ENCODE measurements at regions not wholly inside any gene's neighbourhood (a gene's known extent, or its start where the extent isn't known, plus 50 kb on each side); places are given as distances from the start of the nearest gene placed in this dataset.

- Mint-ChIP-seq H3K9me3 (ENCODE audit: unreplicated experiment) (no peaks in the 10 kb centered on the region), H3K27ac (ENCODE audit: unreplicated experiment) (no peak overlapping the region), H3K4me1 (ENCODE audit: unreplicated experiment) (no peaks in the 10 kb centered on the region), H3K4me3 (ENCODE audit: unreplicated experiment) (no peak overlapping the region), H3K36me3 (ENCODE audit: low read depth, unreplicated experiment) (peaks cover 5% of the 10 kb centered on the region), H3K27me3 (ENCODE audit: unreplicated experiment) (peaks cover 3% of the 10 kb centered on the region)
- no peak for TF ChIP-seq CTCF (IDR thresholded peaks at IDR 0.05; ENCODE audit: unreplicated experiment)
- no peak for DNase-seq (ENCODE audit: low spot score)
Observed at GRCh38 chr16:86681031-86681756, 102.8 kb downstream of the FOXL1 start.

GRCh38 chr16:86681757-86682106 is 103.4 kb downstream of the FOXL1 start:
- DNase-seq (ENCODE audit: low spot score) = no peak
- Mint-ChIP-seq H3K36me3 (ENCODE audit: low read depth, unreplicated experiment) (peaks cover 5% of the 10 kb centered on the region), H3K4me1 (ENCODE audit: unreplicated experiment) (no peaks in the 10 kb centered on the region), H3K27me3 (ENCODE audit: unreplicated experiment) (peaks cover 3% of the 10 kb centered on the region), H3K9me3 (ENCODE audit: unreplicated experiment) (no peaks in the 10 kb centered on the region), H3K4me3 (ENCODE audit: unreplicated experiment) (no peak overlapping the region), H3K27ac (ENCODE audit: unreplicated experiment) (no peak overlapping the region)
- TF ChIP-seq CTCF (IDR thresholded peaks at IDR 0.05; ENCODE audit: unreplicated experiment) = no peak

GRCh38 chr16:86682219-86682904 is 104.0 kb downstream of the FOXL1 start:
- Mint-ChIP-seq H3K36me3 (ENCODE audit: low read depth, unreplicated experiment) (peaks cover 5% of the 10 kb centered on the region), H3K27me3 (ENCODE audit: unreplicated experiment) (peaks cover 3% of the 10 kb centered on the region), H3K9me3 (ENCODE audit: unreplicated experiment) (no peaks in the 10 kb centered on the region), H3K4me3 (ENCODE audit: unreplicated experiment) (no peak overlapping the region), H3K4me1 (ENCODE audit: unreplicated experiment) (no peaks in the 10 kb centered on the region), H3K27ac (ENCODE audit: unreplicated experiment) (no peak overlapping the region)
- no peak for DNase-seq (ENCODE audit: low spot score)
- no peak for TF ChIP-seq CTCF (IDR thresholded peaks at IDR 0.05; ENCODE audit: unreplicated experiment)

GRCh38 chr16:86683441-86684194 is 105.3 kb downstream of the FOXL1 start:
- peaks cover 3% of the 10 kb centered on the region for H3K27me3 Mint-ChIP-seq (ENCODE audit: unreplicated experiment)
- no peaks in the 10 kb centered on the region for H3K9me3 Mint-ChIP-seq (ENCODE audit: unreplicated experiment)
- no peak for TF ChIP-seq CTCF (IDR thresholded peaks at IDR 0.05; ENCODE audit: unreplicated experiment)
- peaks cover 5% of the 10 kb centered on the region for H3K36me3 Mint-ChIP-seq (ENCODE audit: low read depth, unreplicated experiment)
- H3K4me3 Mint-ChIP-seq (ENCODE audit: unreplicated experiment) = no peak overlapping the region
- H3K27ac Mint-ChIP-seq (ENCODE audit: unreplicated experiment) = no peak overlapping the region
- no peaks in the 10 kb centered on the region for H3K4me1 Mint-ChIP-seq (ENCODE audit: unreplicated experiment)
- no peak for DNase-seq (ENCODE audit: low spot score)

All from endothelial cell (in vitro differentiated cells).